SH-SY5Y (cell line): ENCODE measurements at regions not wholly inside any gene's neighbourhood (a gene's known extent, or its start where the extent isn't known, plus 50 kb on each side); places are given as distances from the start of the nearest gene placed in this dataset.

ENCODE experiments used
- GATA2 ChIP-seq: IDR thresholded peaks from 2 replicates; pipeline ENCODE4 v1.6.1; 2011; ENCODE audit warnings: mild to moderate bottlenecking, low read depth, low read length
- GATA3 ChIP-seq: IDR thresholded peaks from 2 replicates; pipeline ENCODE4 v1.6.1; 2011; ENCODE audit warnings: low read depth, mild to moderate bottlenecking, low read length, moderate library complexity

GRCh38 chr11:92682952-92683351 lies 286.5 kb upstream of the MTNR1B start:
- TF ChIP-seq GATA2 (no peak), GATA3 (no peak)
